B cell (primary cell): ENCODE measurements at regions not wholly inside any gene's neighbourhood (a gene's known extent, or its start where the extent isn't known, plus 50 kb on each side); places are given as distances from the start of the nearest gene placed in this dataset.

ENCODE experiments used
- ATAC-seq: fragments of 200-7000 bp; cut with Tn5 transposase; one replicate; pipeline ENCODE4 v1.10.0; 2021; ENCODE audit warnings: low read depth, mild to moderate bottlenecking, moderate number of reproducible peaks, moderate library complexity
- CTCF ChIA-PET: fragments of 350-600 bp; sonication (Branson Sonifier 250); formaldehyde crosslinking; loops from one replicate; lab custom pipeline; 2021; ENCODE audit warnings: antibody characterized with exemption, inconsistent platforms; lab: Charles Lee
- POLR2A ChIA-PET: fragments of 350-600 bp; sonication (Branson Sonifier 250); formaldehyde crosslinking; loops from one replicate; lab custom pipeline; 2021; ENCODE audit warnings: antibody characterized with exemption; lab: Charles Lee
- DNase-seq: peaks from one replicate; pipeline ENCODE4 v3.0.0; 2013
- H2AFZ ChIP-seq: 2 replicates; pipeline ENCODE4 v1.6.1; 2012; ENCODE audit warnings: mild to moderate bottlenecking, low read depth, low read length; ENCODE audit not compliant: insufficient read depth, poor library complexity, severe bottlenecking
- H3K27ac ChIP-seq, 2 donors: 1 replicate in 1 of 2; 2 replicates in 1 of 2; pipeline ENCODE4 v1.5.1; 2012 to 2013; ENCODE audit warnings: low read length in 2 of 2, mild to moderate bottlenecking in 2 of 2, moderate library complexity in 1 of 2
- H3K27me3 ChIP-seq, 4 experiments: fragments of 200-600 bp in 1 of 4; sonication (generic) in 1 of 4; replicated peaks in 1 of 4; 1 replicate in 2 of 4; 2 replicates in 2 of 4; pipeline versions ENCODE4 v1.6.1 to v1.7.0; 2013 to 2016; ENCODE audit warnings: low read length in 3 of 4, mild to moderate bottlenecking in 2 of 4, mixed read lengths in 1 of 4, moderate library complexity in 1 of 4; ENCODE audit not compliant: insufficient read depth in 4 of 4, control insufficient read depth in 3 of 4; ENCODE audit errors: control extremely low read depth in 1 of 4
- H3K36me3 ChIP-seq, 2 experiments: replicated peaks in 1 of 2; 1 replicate in 1 of 2; 2 replicates in 1 of 2; pipeline versions ENCODE4 v1.6.1 to v1.7.1; 2013; ENCODE audit warnings: low read length in 1 of 2; ENCODE audit not compliant: insufficient read depth in 2 of 2, control insufficient read depth in 1 of 2; ENCODE audit errors: control extremely low read depth in 1 of 2, extremely low read depth in 1 of 2
- H3K4me1 ChIP-seq, 2 donors: fragments of 200-600 bp in 1 of 2; sonication (generic) in 1 of 2; 1 replicate in 1 of 2; 2 replicates in 1 of 2; pipeline versions ENCODE4 v1.5.1 to v1.6.1; 2013 to 2017; ENCODE audit warnings: low read length in 2 of 2; ENCODE audit not compliant: control insufficient read depth in 2 of 2, insufficient read depth in 2 of 2
- H3K4me2 ChIP-seq: replicated peaks from 2 replicates; pipeline ENCODE3; 2012; ENCODE audit warnings: mild to moderate bottlenecking, low read depth, low read length; ENCODE audit not compliant: poor library complexity, severe bottlenecking
- H3K4me3 ChIP-seq, 5 experiments: fragments of 200-600 bp in 1 of 5; sonication (generic) in 1 of 5; 1 replicate in 3 of 5; 2 replicates in 2 of 5; pipeline versions ENCODE4 v1.5.1 to v1.7.0; 2011 to 2016; ENCODE audit warnings: low read length in 4 of 5, mild to moderate bottlenecking in 4 of 5, low read depth in 2 of 5, control low read depth in 1 of 5, moderate library complexity in 1 of 5; ENCODE audit not compliant: insufficient read depth in 1 of 5; ENCODE audit errors: control extremely low read depth in 1 of 5, extremely low read depth in 1 of 5
- H3K79me2 ChIP-seq: fragments of 200-600 bp; sonication (generic); one replicate; pipeline ENCODE4 v1.6.0; 2016; ENCODE audit warnings: low read length; ENCODE audit not compliant: control insufficient read depth, insufficient read depth
- H3K9ac ChIP-seq: fragments of 200-600 bp; sonication (generic); 2 replicates; pipeline ENCODE4 v1.6.1; 2017; ENCODE audit warnings: mild to moderate bottlenecking, low read length, moderate library complexity
- H3K9me3 ChIP-seq, 3 donors: one replicate each; pipeline versions ENCODE4 v1.6.1 to v1.7.1; 2013; ENCODE audit warnings: low read length in 2 of 3; ENCODE audit not compliant: control insufficient read depth in 2 of 3, insufficient read depth in 1 of 3; ENCODE audit errors: control extremely low read depth in 1 of 3
- H4K20me1 ChIP-seq: 2 replicates; pipeline ENCODE4 v1.6.0; 2012; ENCODE audit warnings: mild to moderate bottlenecking, low read length; ENCODE audit not compliant: insufficient read depth, control insufficient read depth, poor library complexity, severe bottlenecking
- H3K27ac Mint-ChIP-seq: one replicate; pipeline ENCODE4 v1.8.0; 2021; ENCODE audit warnings: mixed read lengths
- H3K27me3 Mint-ChIP-seq: one replicate; pipeline ENCODE4 v1.8.0; 2021; ENCODE audit warnings: mixed read lengths
- H3K4me1 Mint-ChIP-seq: one replicate; pipeline ENCODE4 v1.8.0; 2021; ENCODE audit warnings: mixed read lengths
- H3K4me3 Mint-ChIP-seq: one replicate; pipeline ENCODE4 v1.8.0; 2021; ENCODE audit warnings: mixed read lengths
- H3K9me3 Mint-ChIP-seq: one replicate; pipeline ENCODE4 v1.8.0; 2022; ENCODE audit warnings: mixed read lengths; ENCODE audit not compliant: insufficient read depth
- EZH2 ChIP-seq: IDR thresholded peaks from 2 replicates; pipeline ENCODE4 v1.6.1; 2012; ENCODE audit warnings: borderline replicate concordance, low read depth, mild to moderate bottlenecking, moderate library complexity, low read length; ENCODE audit not compliant: insufficient read depth, poor library complexity, severe bottlenecking
- WGBS: methylation state at CpG from one replicate; pipeline ENCODE4 v1.1.5; 2013; ENCODE audit warnings: missing lambda C conversion rate; ENCODE audit not compliant: insufficient coverage; 5-methylcytosine and 5-hydroxymethylcytosine counted together
- intact Hi-C: fragments of 100-400 bp; cut with micrococcal nuclease; formaldehyde crosslinking; loops from one replicate; pipeline ENCODE4 v1.10.0; 2022
- TF ChIP-seq, protein P1 (sequence below): fragments of 200-600 bp; IDR thresholded peaks from one replicate; pipeline ENCODE4 v1.8.0; 2022; ENCODE audit warnings: antibody characterized with exemption, mild to moderate bottlenecking

DNA sequence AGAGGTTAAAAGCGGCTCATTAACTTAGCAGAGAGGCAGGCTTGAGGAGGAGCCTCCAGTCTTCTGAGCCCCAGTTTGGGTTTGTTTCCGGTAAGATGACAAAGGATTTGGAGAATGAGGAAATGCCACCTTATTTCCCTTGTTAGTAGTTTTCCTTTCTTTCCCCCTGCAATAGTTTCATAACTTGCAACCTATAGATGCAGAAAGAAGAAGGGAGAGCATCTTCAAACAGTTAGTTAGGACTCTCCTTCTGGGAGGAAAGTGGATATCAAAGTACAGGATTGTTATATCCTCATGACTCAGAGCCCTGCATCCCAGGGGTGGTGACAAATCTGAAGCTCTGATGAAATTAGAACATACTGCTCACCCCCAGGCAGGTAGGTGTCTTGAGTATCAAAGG is 180.7 kb upstream of the SLC38A2 start:
- Histone ChIP-seq H3K36me3 (peaks cover 0 to 1% of the 10 kb centered on the region in 2 experiments), H2AFZ (no peak overlapping the region), H3K9ac (no peak overlapping the region), H3K79me2 (no peaks in the 10 kb centered on the region), H3K27ac (no peak overlapping the region), H3K4me3 (no peak overlapping the region), H3K27me3 (no peaks in the 10 kb centered on the region), H4K20me1 (no peaks in the 10 kb centered on the region), H3K9me3 (no peaks in the 10 kb centered on the region), H3K4me2 (no peak overlapping the region), H3K4me1 (no peaks in the 10 kb centered on the region)
- ATAC-seq (no peak), DNase-seq (no peak)
- Mint-ChIP-seq H3K4me1 (no peaks in the 10 kb centered on the region), H3K4me3 (no peak overlapping the region), H3K9me3 (no peaks in the 10 kb centered on the region), H3K27me3 (no peaks in the 10 kb centered on the region), H3K27ac (no peak overlapping the region)
- intact Hi-C loops: loop anchor here (10.0 kb wide), 1 partner anchor 48 kb away; no protein-coding TSS in a partner anchor
- WGBS: no CpG with 5 or more reads among the region's 2 CpGs
- POLR2A ChIA-PET: no interaction called here
- CTCF ChIA-PET: no interaction called here
- TF ChIP-seq EZH2: no peak
- TF ChIP-seq, protein P1, sequence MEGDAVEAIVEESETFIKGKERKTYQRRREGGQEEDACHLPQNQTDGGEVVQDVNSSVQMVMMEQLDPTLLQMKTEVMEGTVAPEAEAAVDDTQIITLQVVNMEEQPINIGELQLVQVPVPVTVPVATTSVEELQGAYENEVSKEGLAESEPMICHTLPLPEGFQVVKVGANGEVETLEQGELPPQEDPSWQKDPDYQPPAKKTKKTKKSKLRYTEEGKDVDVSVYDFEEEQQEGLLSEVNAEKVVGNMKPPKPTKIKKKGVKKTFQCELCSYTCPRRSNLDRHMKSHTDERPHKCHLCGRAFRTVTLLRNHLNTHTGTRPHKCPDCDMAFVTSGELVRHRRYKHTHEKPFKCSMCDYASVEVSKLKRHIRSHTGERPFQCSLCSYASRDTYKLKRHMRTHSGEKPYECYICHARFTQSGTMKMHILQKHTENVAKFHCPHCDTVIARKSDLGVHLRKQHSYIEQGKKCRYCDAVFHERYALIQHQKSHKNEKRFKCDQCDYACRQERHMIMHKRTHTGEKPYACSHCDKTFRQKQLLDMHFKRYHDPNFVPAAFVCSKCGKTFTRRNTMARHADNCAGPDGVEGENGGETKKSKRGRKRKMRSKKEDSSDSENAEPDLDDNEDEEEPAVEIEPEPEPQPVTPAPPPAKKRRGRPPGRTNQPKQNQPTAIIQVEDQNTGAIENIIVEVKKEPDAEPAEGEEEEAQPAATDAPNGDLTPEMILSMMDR: no peak

GRCh38 chr12:46550266-46550879 is 177.8 kb upstream of the SLC38A2 start:
- no peaks in the 10 kb centered on the region for H4K20me1 ChIP-seq
- H2AFZ ChIP-seq: no peak overlapping the region
- H3K36me3 ChIP-seq: peaks cover 0 to 1% of the 10 kb centered on the region in 2 experiments
- H3K27me3 Mint-ChIP-seq: no peaks in the 10 kb centered on the region
- no peak overlapping the region for H3K4me3 Mint-ChIP-seq
- ATAC-seq (no peak), DNase-seq (no peak)
- ChIA-PET CTCF (no interaction called here), POLR2A (no interaction called here)
- no peak overlapping the region for H3K27ac ChIP-seq
- H3K27me3 ChIP-seq: no peaks in the 10 kb centered on the region
- H3K4me3 ChIP-seq: no peak overlapping the region
- peaks cover 5% of the 10 kb centered on the region for H3K79me2 ChIP-seq
- no peak overlapping the region for H3K9ac ChIP-seq
- 100% methylated on average over 1 of the region's 4 CpGs for WGBS
- H3K9me3 ChIP-seq: peaks cover 0 to 4% (median 0%) of the 10 kb centered on the region in 3 donors
- intact Hi-C loops: loop anchor here (10.0 kb wide), 1 partner anchor 46 kb away; no protein-coding TSS in a partner anchor
- TF ChIP-seq, protein P1: no peak
- no peak for TF ChIP-seq EZH2
- no peaks in the 10 kb centered on the region for H3K9me3 Mint-ChIP-seq
- peaks cover 8 to 13% of the 10 kb centered on the region in 2 donors for H3K4me1 ChIP-seq
- peaks cover 20% of the 10 kb centered on the region for H3K4me1 Mint-ChIP-seq
- H3K4me2 ChIP-seq: no peak overlapping the region
- H3K27ac Mint-ChIP-seq: no peak overlapping the region
